GM23338 (cell line): ENCODE measurements at regions not wholly inside any gene's neighbourhood (a gene's known extent, or its start where the extent isn't known, plus 50 kb on each side); places are given as distances from the start of the nearest gene placed in this dataset.
A peak's percentile ranks its signal among the peaks of the same experiment; 100 is the strongest.
"Not testable (repeated sequence)": the region's sequence is repeated elsewhere in the genome, so short reads cannot be mapped to it uniquely, and the experiment has no call there.

Experiments
- ATAC-seq: fragments of 200-7000 bp; cut with Tn5 transposase; 3 replicates; pipeline ENCODE4 v1.9.1; 2020
- DNase-seq: peaks from one replicate; pipeline ENCODE4 v3.0.0-alpha.2; 2015; ENCODE audit warnings: low spot score
- H2AFZ ChIP-seq: fragments of 200-600 bp; sonication (generic); 2 replicates; pipeline ENCODE4 v1.8.0; 2016; ENCODE audit warnings: antibody characterized with exemption, mild to moderate bottlenecking, moderate library complexity
- H3F3A ChIP-seq: fragments of 200-600 bp; sonication (generic); replicated peaks from 2 replicates; pipeline ENCODE4 v1.8.0; 2017; ENCODE audit warnings: antibody characterized with exemption, mixed run types, low read depth
- H3K27ac ChIP-seq: fragments of 200-600 bp; sonication (generic); 2 replicates; pipeline ENCODE4 v1.6.1; 2016; ENCODE audit warnings: low read depth
- H3K27me3 ChIP-seq: fragments of 200-600 bp; sonication (generic); 2 replicates; pipeline ENCODE4 v1.8.0; 2016; ENCODE audit warnings: mild to moderate bottlenecking, mixed run types, moderate library complexity; ENCODE audit not compliant: insufficient read depth
- H3K36me3 ChIP-seq: fragments of 200-600 bp; sonication (generic); 2 replicates; pipeline ENCODE4 v1.8.0; 2016; ENCODE audit warnings: mild to moderate bottlenecking; ENCODE audit not compliant: insufficient read depth
- H3K4me1 ChIP-seq: fragments of 200-600 bp; sonication (generic); 2 replicates; pipeline ENCODE4 v1.8.0; 2016; ENCODE audit warnings: mild to moderate bottlenecking, moderate library complexity; ENCODE audit not compliant: insufficient read depth
- H3K4me2 ChIP-seq: fragments of 200-600 bp; sonication (generic); 2 replicates; pipeline ENCODE4 v1.7.1; 2017; ENCODE audit warnings: mixed run types
- H3K4me3 ChIP-seq: fragments of 200-600 bp; sonication (generic); 2 replicates; pipeline ENCODE4 v1.6.1; 2016; ENCODE audit warnings: mixed run types
- H3K79me2 ChIP-seq: fragments of 200-600 bp; sonication (generic); replicated peaks from 2 replicates; pipeline ENCODE4 v1.8.0; 2017; ENCODE audit warnings: mild to moderate bottlenecking; ENCODE audit not compliant: insufficient read depth
- H3K9me2 ChIP-seq: fragments of 200-600 bp; sonication (generic); 2 replicates; pipeline ENCODE4 v1.8.0; 2017; ENCODE audit not compliant: insufficient read depth
- H4K20me1 ChIP-seq: fragments of 200-600 bp; sonication (generic); replicated peaks from 2 replicates; pipeline ENCODE4 v1.8.0; 2017; ENCODE audit warnings: mild to moderate bottlenecking; ENCODE audit not compliant: insufficient read depth
- H3K27ac Mint-ChIP-seq: 2 replicates; pipeline ENCODE4 v1.8.0; 2020; ENCODE audit warnings: inconsistent platforms, mild to moderate bottlenecking, moderate library complexity, mixed read lengths
- H3K27me3 Mint-ChIP-seq: 3 replicates; pipeline ENCODE4 v1.8.0; 2022; ENCODE audit warnings: low read depth, mild to moderate bottlenecking, moderate library complexity, mixed read lengths, inconsistent platforms; ENCODE audit not compliant: insufficient read depth, poor library complexity
- H3K36me3 Mint-ChIP-seq: 3 replicates; pipeline ENCODE4 v1.8.0; 2021; ENCODE audit warnings: low read depth, mild to moderate bottlenecking, inconsistent platforms, moderate library complexity, mixed read lengths
- H3K4me1 Mint-ChIP-seq: 3 replicates; pipeline ENCODE4 v1.8.0; 2020; ENCODE audit warnings: mild to moderate bottlenecking, inconsistent platforms, mixed read lengths
- H3K4me3 Mint-ChIP-seq: 3 replicates; pipeline ENCODE4 v1.8.0; 2021; ENCODE audit warnings: moderate library complexity, mild to moderate bottlenecking, inconsistent platforms, mixed read lengths
- H3K9me3 Mint-ChIP-seq: 3 replicates; pipeline ENCODE4 v1.8.0; 2020; ENCODE audit warnings: moderate library complexity, mild to moderate bottlenecking, inconsistent platforms, mixed read lengths

- not testable (repeated sequence) for H3K79me2 ChIP-seq, H3K27ac Mint-ChIP-seq, H3K4me2 ChIP-seq, H3K9me2 ChIP-seq, H3K27ac ChIP-seq, H3K4me1 Mint-ChIP-seq, H3K4me3 ChIP-seq, H3K36me3 Mint-ChIP-seq, H3K27me3 ChIP-seq, H3K27me3 Mint-ChIP-seq, DNase-seq, H3K36me3 ChIP-seq, H3F3A ChIP-seq, H3K4me1 ChIP-seq, H4K20me1 ChIP-seq, H3K4me3 Mint-ChIP-seq, H3K9me3 Mint-ChIP-seq, H2AFZ ChIP-seq
- ATAC-seq: peak; percentile 74
Observed at GRCh38 chr21:13704849-13705387, 95.3 kb downstream of the POTED start.
